ENCODE measurements at regions not wholly inside any gene's neighbourhood (a gene's known extent, or its start where the extent isn't known, plus 50 kb on each side); places are given as distances from the start of the nearest gene placed in this dataset.

DNA sequence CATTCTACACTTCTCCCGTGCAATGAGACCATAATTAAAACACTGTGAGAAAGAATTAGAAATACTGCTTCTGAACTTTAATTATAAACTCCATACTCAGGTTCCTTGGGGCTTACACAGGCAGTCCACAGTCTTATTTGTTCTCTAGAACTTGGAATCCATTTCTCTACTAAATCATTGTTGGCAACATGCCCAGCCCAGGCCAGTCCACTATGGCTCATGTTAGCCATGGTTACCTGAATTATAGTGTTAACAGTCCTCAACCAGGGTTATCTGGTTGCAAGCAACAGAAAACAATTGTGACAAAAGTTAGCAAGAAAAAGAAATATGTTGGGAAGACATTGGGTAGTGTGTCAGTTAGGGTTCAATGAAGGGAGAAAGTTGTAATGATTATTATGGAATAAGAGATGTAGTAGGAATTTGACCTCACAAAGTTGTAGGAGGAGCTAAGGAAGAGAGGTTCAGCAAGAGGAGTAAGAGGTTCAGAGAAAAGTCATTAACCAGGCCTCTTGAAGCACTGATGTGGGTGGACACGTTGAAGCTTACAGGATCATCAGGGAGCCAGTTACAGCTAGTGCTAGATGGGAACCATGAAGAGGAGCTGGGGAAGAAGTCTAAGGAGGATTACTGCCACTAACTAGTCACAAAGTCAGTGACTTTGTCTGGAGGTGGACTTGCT lies 120.2 kb upstream of the ADRA1D start (continued):
- TF ChIP-seq, protein P1, sequence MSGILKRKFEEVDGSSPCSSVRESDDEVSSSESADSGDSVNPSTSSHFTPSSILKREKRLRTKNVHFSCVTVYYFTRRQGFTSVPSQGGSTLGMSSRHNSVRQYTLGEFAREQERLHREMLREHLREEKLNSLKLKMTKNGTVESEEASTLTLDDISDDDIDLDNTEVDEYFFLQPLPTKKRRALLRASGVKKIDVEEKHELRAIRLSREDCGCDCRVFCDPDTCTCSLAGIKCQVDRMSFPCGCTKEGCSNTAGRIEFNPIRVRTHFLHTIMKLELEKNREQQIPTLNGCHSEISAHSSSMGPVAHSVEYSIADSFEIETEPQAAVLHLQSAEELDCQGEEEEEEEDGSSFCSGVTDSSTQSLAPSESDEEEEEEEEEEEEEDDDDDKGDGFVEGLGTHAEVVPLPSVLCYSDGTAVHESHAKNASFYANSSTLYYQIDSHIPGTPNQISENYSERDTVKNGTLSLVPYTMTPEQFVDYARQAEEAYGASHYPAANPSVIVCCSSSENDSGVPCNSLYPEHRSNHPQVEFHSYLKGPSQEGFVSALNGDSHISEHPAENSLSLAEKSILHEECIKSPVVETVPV (CRISPR knock-in tag; IDR thresholded peaks at IDR 0.05), result no peak
- TF ChIP-seq OSR1 (CRISPR knock-in tag; IDR thresholded peaks at IDR 0.05) (no peak), ESRRG (CRISPR knock-in tag; IDR thresholded peaks at IDR 0.05) (no peak)

GRCh38 chr20:4366076-4366475 lies 117.0 kb upstream of the ADRA1D start:
- ATAC-seq, result no peak
- no peak for TF ChIP-seq PPARA (CRISPR knock-in tag; IDR thresholded peaks at IDR 0.05; ENCODE audit: borderline replicate concordance)
- no peak for TF ChIP-seq BACH2 (CRISPR knock-in tag; IDR thresholded peaks at IDR 0.05; ENCODE audit: borderline replicate concordance)
- TF ChIP-seq, protein P1 (CRISPR knock-in tag; IDR thresholded peaks at IDR 0.05), result no peak
- TF ChIP-seq ZNF8 (CRISPR knock-in tag; IDR thresholded peaks at IDR 0.05), result no peak
- TF ChIP-seq ZNF70 (CRISPR knock-in tag; IDR thresholded peaks at IDR 0.05), result no peak
- no peak for TF ChIP-seq ZNF565 (CRISPR knock-in tag; conservative IDR thresholded peaks at IDR 0.05; ENCODE audit: low read depth)
- TF ChIP-seq ARNTL (CRISPR knock-in tag; IDR thresholded peaks at IDR 0.05; ENCODE audit: borderline replicate concordance, low read depth), result no peak
- TF ChIP-seq ZFP30 (CRISPR knock-in tag; IDR thresholded peaks at IDR 0.05), result no peak
- no peak for TF ChIP-seq POU6F1 (CRISPR knock-in tag; IDR thresholded peaks at IDR 0.05; ENCODE audit: borderline replicate concordance, low read depth)
- TF ChIP-seq OSR1 (CRISPR knock-in tag; IDR thresholded peaks at IDR 0.05), result no peak
- no peak for TF ChIP-seq CSDC2 (CRISPR knock-in tag; IDR thresholded peaks at IDR 0.05)

DNA sequence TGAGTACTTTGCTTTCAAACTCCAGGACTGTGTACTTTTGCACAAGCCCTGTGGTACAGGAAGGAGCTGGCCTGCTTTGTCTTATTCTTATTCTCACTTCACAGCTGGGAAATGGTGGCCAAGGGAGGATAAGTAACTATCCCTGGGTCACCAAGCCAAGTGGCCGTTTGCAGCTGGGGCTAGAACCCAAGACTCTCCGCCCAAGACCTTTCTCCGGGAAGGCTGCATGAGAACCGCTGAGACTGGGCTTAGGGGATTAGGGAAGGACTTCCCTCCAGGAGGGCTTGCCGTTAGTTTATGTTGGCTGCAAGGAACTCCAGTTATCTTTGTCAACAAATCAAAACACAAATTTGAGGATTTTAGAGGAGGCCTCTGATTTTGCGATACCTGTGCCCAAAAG lies 109.5 kb upstream of the ADRA1D start:
- TF ChIP-seq CSDC2 (CRISPR knock-in tag; IDR thresholded peaks at IDR 0.05) (no peak), TOX (CRISPR knock-in tag; IDR thresholded peaks at IDR 0.05; ENCODE audit: borderline replicate concordance) (no peak), ZNF565 (CRISPR knock-in tag; conservative IDR thresholded peaks at IDR 0.05; ENCODE audit: low read depth) (no peak), ARNTL (CRISPR knock-in tag; IDR thresholded peaks at IDR 0.05; ENCODE audit: borderline replicate concordance, low read depth) (no peak), ZFP30 (CRISPR knock-in tag; IDR thresholded peaks at IDR 0.05) (no peak), TCF4 (CRISPR knock-in tag; IDR thresholded peaks at IDR 0.05; ENCODE audit: borderline replicate concordance) (no peak), RARB (CRISPR knock-in tag; IDR thresholded peaks at IDR 0.05) (no peak), PATZ1 (CRISPR knock-in tag; IDR thresholded peaks at IDR 0.05; ENCODE audit: borderline replicate concordance) (no peak), PPARA (CRISPR knock-in tag; IDR thresholded peaks at IDR 0.05; ENCODE audit: borderline replicate concordance) (no peak), ISL1 (CRISPR knock-in tag; IDR thresholded peaks at IDR 0.05) (no peak), ZNF70 (CRISPR knock-in tag; IDR thresholded peaks at IDR 0.05) (no peak), ESRRG (CRISPR knock-in tag; IDR thresholded peaks at IDR 0.05) (no peak), GLIS3 (CRISPR knock-in tag; IDR thresholded peaks at IDR 0.05) (no peak), SNAI2 (CRISPR knock-in tag; IDR thresholded peaks at IDR 0.05) (no peak)
- TF ChIP-seq, protein P2, sequence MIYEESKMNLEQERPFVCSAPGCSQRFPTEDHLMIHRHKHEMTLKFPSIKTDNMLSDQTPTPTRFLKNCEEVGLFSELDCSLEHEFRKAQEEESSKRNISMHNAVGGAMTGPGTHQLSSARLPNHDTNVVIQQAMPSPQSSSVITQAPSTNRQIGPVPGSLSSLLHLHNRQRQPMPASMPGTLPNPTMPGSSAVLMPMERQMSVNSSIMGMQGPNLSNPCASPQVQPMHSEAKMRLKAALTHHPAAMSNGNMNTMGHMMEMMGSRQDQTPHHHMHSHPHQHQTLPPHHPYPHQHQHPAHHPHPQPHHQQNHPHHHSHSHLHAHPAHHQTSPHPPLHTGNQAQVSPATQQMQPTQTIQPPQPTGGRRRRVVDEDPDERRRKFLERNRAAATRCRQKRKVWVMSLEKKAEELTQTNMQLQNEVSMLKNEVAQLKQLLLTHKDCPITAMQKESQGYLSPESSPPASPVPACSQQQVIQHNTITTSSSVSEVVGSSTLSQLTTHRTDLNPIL (CRISPR knock-in tag; IDR thresholded peaks at IDR 0.05; ENCODE audit: low read depth), result no peak
- TF ChIP-seq, protein P1 (CRISPR knock-in tag; IDR thresholded peaks at IDR 0.05), result no peak
- no peak for ATAC-seq
